Esophagus muscularis mucosa (tissue), 4 donors: ENCODE measurements at regions not wholly inside any gene's neighbourhood (a gene's known extent, or its start where the extent isn't known, plus 50 kb on each side); places are given as distances from the start of the nearest gene placed in this dataset.

Experiments
- DNase-seq: peaks from one replicate; pipeline ENCODE4 v3.0.0-alpha.2; 2017; ENCODE audit errors: extremely low spot score
- H3K27ac ChIP-seq, 4 donors: fragments of 200-600 bp; sonication (generic); replicated peaks in 1 of 4; 1 replicate in 3 of 4; 2 replicates in 1 of 4; pipeline ENCODE4 v1.5.1; 2016 to 2019; ENCODE audit warnings: mild to moderate bottlenecking in 1 of 4
- H3K27me3 ChIP-seq, 4 donors: fragments of 200-600 bp; sonication (generic); one replicate each; pipeline versions ENCODE4 v1.5.1 to v1.6.0; 2016 to 2019
- H3K36me3 ChIP-seq, 4 donors: fragments of 200-600 bp; sonication (generic); one replicate each; pipeline ENCODE4 v1.5.1; 2016 to 2019
- H3K4me1 ChIP-seq, 4 donors: fragments of 200-600 bp; sonication (generic); one replicate each; pipeline ENCODE4 v1.5.1; 2016 to 2019
- H3K4me3 ChIP-seq, 4 donors: fragments of 200-600 bp; sonication (generic); 1 replicate in 2 of 4; 2 replicates in 2 of 4; pipeline ENCODE4 v1.5.1; 2016 to 2019; ENCODE audit warnings: mild to moderate bottlenecking in 4 of 4, moderate library complexity in 1 of 4
- H3K9me3 ChIP-seq, 4 donors: fragments of 200-600 bp; sonication (generic); 1 replicate in 3 of 4; 2 replicates in 1 of 4; pipeline ENCODE4 v1.5.1; 2016 to 2019
- CTCF ChIP-seq, 3 experiments: fragments of 200-600 bp in 2 of 3; fragments of 450-650 bp in 1 of 3; sonication (generic) in 2 of 3; IDR thresholded peaks; one replicate each; pipeline ENCODE4 v1.5.1; 2017 to 2019; ENCODE audit warnings: antibody characterized with exemption in 3 of 3, mild to moderate bottlenecking in 2 of 3, moderate library complexity in 1 of 3
- EP300 ChIP-seq: sonication (generic); formaldehyde crosslinking; IDR thresholded peaks from one replicate; pipeline ENCODE4 v1.6.1; 2017; ENCODE audit warnings: antibody characterized with exemption
- POLR2A ChIP-seq: fragments of 450-650 bp; IDR thresholded peaks from one replicate; pipeline ENCODE4 v1.6.1; 2017; ENCODE audit warnings: antibody characterized with exemption, moderate library complexity, mild to moderate bottlenecking, low read depth
- POLR2AphosphoS5 ChIP-seq, 2 donors: sonication (generic); formaldehyde crosslinking; IDR thresholded peaks; one replicate each; pipeline ENCODE4 v1.6.1; 2017; ENCODE audit warnings: antibody characterized with exemption in 2 of 2
- WGBS: methylation state at CpG from one replicate; pipeline ENCODE4 v1.1.5; 2018; 5-methylcytosine and 5-hydroxymethylcytosine counted together
- intact Hi-C: fragments of 100-400 bp; cut with DNase I; formaldehyde crosslinking; loops from one replicate; pipeline ENCODE4 v1.15.1; 2023

GRCh38 chr11:107140983-107141382, 122.7 kb upstream of the GUCY1A2 start:
- no peaks in the 10 kb centered on the region for H3K4me1 ChIP-seq
- TF ChIP-seq POLR2A, result no peak
- no peak for TF ChIP-seq CTCF (IDR thresholded peaks at IDR 0.05)
- no peak for TF ChIP-seq POLR2AphosphoS5 (IDR thresholded peaks at IDR 0.05)
- TF ChIP-seq EP300, result no peak
- WGBS, result 66% methylated on average over 3 of the region's 3 CpGs
- no peak for DNase-seq
- H3K36me3 ChIP-seq, result no peaks in the 10 kb centered on the region
- H3K27ac ChIP-seq, result no peak overlapping the region
- peaks cover 0 to 13% (median 2%) of the 10 kb centered on the region in 4 donors for H3K9me3 ChIP-seq
- no peak overlapping the region for H3K4me3 ChIP-seq
- H3K27me3 ChIP-seq, result no peaks in the 10 kb centered on the region
- intact Hi-C loops, result no loop called here

GRCh38 chr11:107139396-107139795, 121.1 kb upstream of the GUCY1A2 start:
- intact Hi-C loops, result no loop called here
- DNase-seq, result no peak
- Histone ChIP-seq H3K27ac (no peak overlapping the region), H3K9me3 (peaks cover 0 to 13% (median 2%) of the 10 kb centered on the region in 4 donors), H3K36me3 (no peaks in the 10 kb centered on the region), H3K4me3 (no peak overlapping the region), H3K27me3 (no peaks in the 10 kb centered on the region), H3K4me1 (no peaks in the 10 kb centered on the region)
- WGBS, result 85% methylated on average over 4 of the region's 4 CpGs
- TF ChIP-seq POLR2AphosphoS5 (IDR thresholded peaks at IDR 0.05) (no peak), CTCF (IDR thresholded peaks at IDR 0.05) (no peak), EP300 (no peak), POLR2A (no peak)

GRCh38 chr11:107136892-107137291, 118.6 kb upstream of the GUCY1A2 start:
- Histone ChIP-seq H3K9me3 (peaks cover 0 to 13% (median 2%) of the 10 kb centered on the region in 4 donors), H3K4me1 (no peaks in the 10 kb centered on the region), H3K36me3 (no peaks in the 10 kb centered on the region), H3K27me3 (no peaks in the 10 kb centered on the region), H3K4me3 (no peak overlapping the region), H3K27ac (no peak overlapping the region)
- intact Hi-C loops, result no loop called here
- TF ChIP-seq CTCF (IDR thresholded peaks at IDR 0.05), result no peak
- TF ChIP-seq POLR2AphosphoS5 (IDR thresholded peaks at IDR 0.05), result no peak
- no peak for TF ChIP-seq EP300
- no peak for TF ChIP-seq POLR2A
- no peak for DNase-seq
- 84% methylated on average over 2 of the region's 2 CpGs for WGBS

GRCh38 chr11:107131756-107132155, 113.5 kb upstream of the GUCY1A2 start:
- no peak for DNase-seq
- WGBS, result 86% methylated on average over 1 of the region's 1 CpG
- Histone ChIP-seq H3K4me3 (no peak overlapping the region), H3K4me1 (no peaks in the 10 kb centered on the region), H3K36me3 (no peaks in the 10 kb centered on the region), H3K27ac (no peak overlapping the region), H3K9me3 (peaks cover 0 to 5% (median 0%) of the 10 kb centered on the region in 4 donors), H3K27me3 (no peaks in the 10 kb centered on the region)
- no peak for TF ChIP-seq POLR2AphosphoS5 (IDR thresholded peaks at IDR 0.05)
- TF ChIP-seq CTCF (IDR thresholded peaks at IDR 0.05), result no peak
- no peak for TF ChIP-seq POLR2A
- no peak for TF ChIP-seq EP300
- intact Hi-C loops, result no loop called here

GRCh38 chr11:107123022-107123421, 104.7 kb upstream of the GUCY1A2 start:
- Histone ChIP-seq H3K4me3 (no peak overlapping the region), H3K36me3 (no peaks in the 10 kb centered on the region), H3K9me3 (no peaks in the 10 kb centered on the region), H3K27ac (no peak overlapping the region), H3K4me1 (no peaks in the 10 kb centered on the region), H3K27me3 (no peaks in the 10 kb centered on the region)
- intact Hi-C loops, result no loop called here
- WGBS, result 65% methylated on average over 1 of the region's 1 CpG
- TF ChIP-seq POLR2AphosphoS5 (IDR thresholded peaks at IDR 0.05) (no peak), CTCF (IDR thresholded peaks at IDR 0.05) (no peak), POLR2A (no peak), EP300 (no peak)
- no peak for DNase-seq
